Ascending aorta (tissue), 2 donors: ENCODE measurements at regions not wholly inside any gene's neighbourhood (a gene's known extent, or its start where the extent isn't known, plus 50 kb on each side); places are given as distances from the start of the nearest gene placed in this dataset.

ENCODE experiments used
- DNase-seq, 2 donors: peaks; one replicate each; pipeline ENCODE4 v3.0.0-alpha.2; 2019; ENCODE audit warnings: low spot score in 2 of 2
- H3K27ac ChIP-seq, 2 donors: fragments of 200-600 bp; sonication (generic); one replicate each; pipeline ENCODE4 v1.5.1; 2016 to 2017; ENCODE audit warnings: mild to moderate bottlenecking in 1 of 2
- H3K27me3 ChIP-seq: fragments of 200-600 bp; sonication (generic); one replicate; pipeline ENCODE4 v1.5.1; 2017
- H3K36me3 ChIP-seq, 2 donors: fragments of 200-600 bp; sonication (generic); one replicate each; pipeline ENCODE4 v1.5.1; 2016
- H3K4me1 ChIP-seq, 2 donors: fragments of 200-600 bp; sonication (generic); one replicate each; pipeline ENCODE4 v1.5.1; 2016 to 2017; ENCODE audit warnings: mild to moderate bottlenecking in 1 of 2
- H3K4me3 ChIP-seq, 2 donors: fragments of 200-600 bp; sonication (generic); one replicate each; pipeline ENCODE4 v1.5.1; 2016 to 2017; ENCODE audit warnings: mild to moderate bottlenecking in 1 of 2
- H3K9me3 ChIP-seq, 2 donors: fragments of 200-600 bp; sonication (generic); one replicate each; pipeline ENCODE4 v1.5.1; 2016
- intact Hi-C: fragments of 100-400 bp; cut with DNase I; formaldehyde crosslinking; loops from one replicate; pipeline ENCODE4 v1.15.1; 2023
- TF ChIP-seq, protein P1 (sequence below), 3 experiments: fragments of 200-600 bp in 2 of 3; fragments of 450-650 bp in 1 of 3; sonication (generic) in 2 of 3; IDR thresholded peaks; one replicate each; pipeline ENCODE4 v1.5.1; 2016 to 2019; ENCODE audit warnings: antibody characterized with exemption in 3 of 3, mild to moderate bottlenecking in 1 of 3, moderate library complexity in 1 of 3

GRCh38 chr17:6297119-6297518 lies 137.8 kb downstream of the AIPL1 start:
- intact Hi-C loops: no loop called here
- DNase-seq: no peak
- no peak overlapping the region for H3K27ac ChIP-seq
- H3K27me3 ChIP-seq: no peaks in the 10 kb centered on the region
- TF ChIP-seq, protein P1, sequence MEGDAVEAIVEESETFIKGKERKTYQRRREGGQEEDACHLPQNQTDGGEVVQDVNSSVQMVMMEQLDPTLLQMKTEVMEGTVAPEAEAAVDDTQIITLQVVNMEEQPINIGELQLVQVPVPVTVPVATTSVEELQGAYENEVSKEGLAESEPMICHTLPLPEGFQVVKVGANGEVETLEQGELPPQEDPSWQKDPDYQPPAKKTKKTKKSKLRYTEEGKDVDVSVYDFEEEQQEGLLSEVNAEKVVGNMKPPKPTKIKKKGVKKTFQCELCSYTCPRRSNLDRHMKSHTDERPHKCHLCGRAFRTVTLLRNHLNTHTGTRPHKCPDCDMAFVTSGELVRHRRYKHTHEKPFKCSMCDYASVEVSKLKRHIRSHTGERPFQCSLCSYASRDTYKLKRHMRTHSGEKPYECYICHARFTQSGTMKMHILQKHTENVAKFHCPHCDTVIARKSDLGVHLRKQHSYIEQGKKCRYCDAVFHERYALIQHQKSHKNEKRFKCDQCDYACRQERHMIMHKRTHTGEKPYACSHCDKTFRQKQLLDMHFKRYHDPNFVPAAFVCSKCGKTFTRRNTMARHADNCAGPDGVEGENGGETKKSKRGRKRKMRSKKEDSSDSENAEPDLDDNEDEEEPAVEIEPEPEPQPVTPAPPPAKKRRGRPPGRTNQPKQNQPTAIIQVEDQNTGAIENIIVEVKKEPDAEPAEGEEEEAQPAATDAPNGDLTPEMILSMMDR (IDR thresholded peaks at IDR 0.05): no peak
- no peaks in the 10 kb centered on the region for H3K9me3 ChIP-seq
- no peak overlapping the region for H3K4me3 ChIP-seq
- H3K4me1 ChIP-seq: no peaks in the 10 kb centered on the region
- no peaks in the 10 kb centered on the region for H3K36me3 ChIP-seq

- H3K4me1 ChIP-seq: no peaks in the 10 kb centered on the region
- TF ChIP-seq, protein P1 (IDR thresholded peaks at IDR 0.05): no peak
- intact Hi-C loops: no loop called here
- H3K9me3 ChIP-seq: no peaks in the 10 kb centered on the region
- no peaks in the 10 kb centered on the region for H3K27me3 ChIP-seq
- no peaks in the 10 kb centered on the region for H3K36me3 ChIP-seq
- no peak overlapping the region for H3K4me3 ChIP-seq
- H3K27ac ChIP-seq: no peak overlapping the region
- DNase-seq: no peak
These were observed 144.3 kb downstream of the AIPL1 start for GRCh38 chr17:6290488-6291196.

- DNase-seq: no peak
- H3K27me3 ChIP-seq: no peaks in the 10 kb centered on the region
- intact Hi-C loops: no loop called here
- H3K9me3 ChIP-seq: no peaks in the 10 kb centered on the region
- H3K36me3 ChIP-seq: no peaks in the 10 kb centered on the region
- TF ChIP-seq, protein P1 (IDR thresholded peaks at IDR 0.05): no peak
- no peaks in the 10 kb centered on the region for H3K4me1 ChIP-seq
- H3K4me3 ChIP-seq: no peak overlapping the region
- no peak overlapping the region for H3K27ac ChIP-seq
These were observed 148.7 kb downstream of the AIPL1 start for GRCh38 chr17:6286233-6286632.

DNA sequence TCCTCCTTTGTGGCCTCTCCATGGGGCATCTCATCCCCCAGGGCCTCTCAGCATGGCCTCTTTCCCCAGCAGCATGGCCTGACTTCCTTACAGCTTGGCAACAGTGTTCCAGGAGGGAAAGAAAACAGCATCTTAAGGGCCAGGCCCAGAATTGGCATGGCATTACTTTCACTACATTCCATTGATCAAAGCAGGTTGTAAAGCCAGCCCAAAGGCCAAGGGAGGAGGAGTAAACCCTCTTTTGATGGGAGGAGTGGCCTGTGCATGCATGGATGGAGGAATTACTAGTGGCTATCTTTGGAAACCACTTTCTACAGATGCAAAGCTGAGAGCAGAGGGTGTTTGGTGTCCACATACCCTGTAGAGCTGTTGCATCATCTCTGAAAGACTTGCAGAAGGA lies 149.4 kb downstream of the AIPL1 start:
- H3K4me3 ChIP-seq: no peak overlapping the region
- no peak for DNase-seq
- H3K9me3 ChIP-seq: no peaks in the 10 kb centered on the region
- intact Hi-C loops: no loop called here
- no peaks in the 10 kb centered on the region for H3K36me3 ChIP-seq
- no peaks in the 10 kb centered on the region for H3K4me1 ChIP-seq
- H3K27me3 ChIP-seq: no peaks in the 10 kb centered on the region
- TF ChIP-seq, protein P1 (IDR thresholded peaks at IDR 0.05): no peak
- no peak overlapping the region for H3K27ac ChIP-seq

DNA sequence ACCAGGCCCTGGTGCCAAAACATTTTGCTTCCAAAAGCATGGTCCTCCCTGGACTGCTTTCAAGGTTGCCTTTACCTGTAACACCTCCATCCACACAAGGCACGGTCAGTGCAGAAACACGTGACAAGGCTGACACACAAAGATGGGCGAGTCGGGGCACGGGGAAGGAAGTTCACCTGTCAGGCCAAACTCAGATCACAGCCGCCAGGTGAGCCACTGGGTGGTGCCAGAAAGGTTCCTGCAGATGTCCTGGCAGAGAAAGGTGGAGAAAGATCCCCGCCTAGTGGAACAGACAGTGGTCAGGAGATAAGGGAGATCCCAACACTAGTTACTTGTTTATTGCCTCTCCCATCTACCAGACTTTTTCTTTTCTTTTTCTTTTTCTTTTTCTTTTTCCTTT lies 155.3 kb downstream of the AIPL1 start:
- no peaks in the 10 kb centered on the region for H3K27me3 ChIP-seq
- H3K9me3 ChIP-seq: no peaks in the 10 kb centered on the region
- no peak overlapping the region for H3K27ac ChIP-seq
- H3K4me1 ChIP-seq: no peaks in the 10 kb centered on the region
- TF ChIP-seq, protein P1 (IDR thresholded peaks at IDR 0.05): no peak
- H3K4me3 ChIP-seq: no peak overlapping the region
- no peaks in the 10 kb centered on the region for H3K36me3 ChIP-seq
- no peak for DNase-seq
- intact Hi-C loops: no loop called here

DNA sequence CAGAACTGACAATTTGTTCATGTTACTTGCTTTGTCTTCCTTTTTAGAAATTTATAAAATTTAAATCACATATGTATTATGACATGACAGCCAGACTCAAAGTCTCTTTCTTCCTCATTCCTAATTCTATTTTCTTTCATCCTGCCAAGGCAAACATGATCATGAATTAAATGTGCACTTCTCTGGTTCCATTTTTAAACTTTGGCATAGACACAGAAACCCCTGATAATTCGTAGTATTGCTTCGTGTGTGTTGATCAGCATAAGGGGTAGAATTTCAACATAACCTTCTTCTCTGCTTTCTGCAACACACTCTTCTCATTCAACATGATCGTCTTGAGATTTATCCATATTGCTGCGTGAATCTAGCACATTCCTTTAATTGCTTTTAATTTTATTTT lies 156.5 kb downstream of the AIPL1 start:
- Histone ChIP-seq H3K27me3 (no peaks in the 10 kb centered on the region), H3K27ac (no peak overlapping the region), H3K4me1 (no peaks in the 10 kb centered on the region), H3K4me3 (no peak overlapping the region), H3K9me3 (no peaks in the 10 kb centered on the region), H3K36me3 (no peaks in the 10 kb centered on the region)
- DNase-seq: no peak
- intact Hi-C loops: no loop called here
- TF ChIP-seq, protein P1 (IDR thresholded peaks at IDR 0.05): no peak
